Kidney epithelial cell (primary cell): ENCODE measurements at regions not wholly inside any gene's neighbourhood (a gene's known extent, or its start where the extent isn't known, plus 50 kb on each side); places are given as distances from the start of the nearest gene placed in this dataset.

Source experiments
- DNase-seq: peaks from one replicate; pipeline ENCODE4 v3.0.0-alpha.2; 2010; ENCODE audit warnings: low read depth
- H3K27me3 ChIP-seq: 2 replicates; pipeline ENCODE4 v1.6.0; 2011; ENCODE audit warnings: low read length; ENCODE audit not compliant: control insufficient read depth, insufficient read depth
- H3K36me3 ChIP-seq: 2 replicates; pipeline ENCODE4 v1.5.1; 2011; ENCODE audit warnings: low read length; ENCODE audit not compliant: control insufficient read depth, insufficient read depth
- H3K4me3 ChIP-seq: 2 replicates; pipeline ENCODE4 v1.5.1; 2011; ENCODE audit warnings: low read depth, mild to moderate bottlenecking, control low read depth, low read length
- TF ChIP-seq, protein P1 (sequence below): IDR thresholded peaks from 2 replicates; pipeline ENCODE4 v1.5.1; 2011; ENCODE audit warnings: mild to moderate bottlenecking, moderate library complexity, low read length, control low read depth, inconsistent platforms; ENCODE audit not compliant: insufficient read depth, poor library complexity, severe bottlenecking

DNA sequence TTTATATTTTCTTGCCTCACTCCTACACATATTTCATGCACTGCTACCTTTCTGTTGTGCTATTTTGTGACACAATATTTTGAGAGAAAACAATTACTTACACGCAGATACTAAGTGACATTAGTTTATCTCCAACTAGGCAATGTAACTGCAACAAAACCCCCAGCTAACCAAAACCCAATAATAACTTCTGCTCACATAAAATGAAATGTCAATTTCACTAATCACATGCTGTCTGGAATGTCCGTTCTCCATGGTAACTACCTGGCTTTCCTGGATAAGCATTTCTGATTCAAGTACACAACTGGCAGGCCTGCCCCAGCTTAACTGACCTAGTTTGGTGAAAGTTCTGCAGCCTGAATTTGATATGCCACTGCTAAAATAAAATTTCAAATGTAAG, 313.5 kb downstream of the TMA16 start:
- DNase-seq = no peak
- TF ChIP-seq, protein P1, sequence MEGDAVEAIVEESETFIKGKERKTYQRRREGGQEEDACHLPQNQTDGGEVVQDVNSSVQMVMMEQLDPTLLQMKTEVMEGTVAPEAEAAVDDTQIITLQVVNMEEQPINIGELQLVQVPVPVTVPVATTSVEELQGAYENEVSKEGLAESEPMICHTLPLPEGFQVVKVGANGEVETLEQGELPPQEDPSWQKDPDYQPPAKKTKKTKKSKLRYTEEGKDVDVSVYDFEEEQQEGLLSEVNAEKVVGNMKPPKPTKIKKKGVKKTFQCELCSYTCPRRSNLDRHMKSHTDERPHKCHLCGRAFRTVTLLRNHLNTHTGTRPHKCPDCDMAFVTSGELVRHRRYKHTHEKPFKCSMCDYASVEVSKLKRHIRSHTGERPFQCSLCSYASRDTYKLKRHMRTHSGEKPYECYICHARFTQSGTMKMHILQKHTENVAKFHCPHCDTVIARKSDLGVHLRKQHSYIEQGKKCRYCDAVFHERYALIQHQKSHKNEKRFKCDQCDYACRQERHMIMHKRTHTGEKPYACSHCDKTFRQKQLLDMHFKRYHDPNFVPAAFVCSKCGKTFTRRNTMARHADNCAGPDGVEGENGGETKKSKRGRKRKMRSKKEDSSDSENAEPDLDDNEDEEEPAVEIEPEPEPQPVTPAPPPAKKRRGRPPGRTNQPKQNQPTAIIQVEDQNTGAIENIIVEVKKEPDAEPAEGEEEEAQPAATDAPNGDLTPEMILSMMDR = no peak
- Histone ChIP-seq H3K27me3 (no peaks in the 10 kb centered on the region), H3K4me3 (no peak overlapping the region), H3K36me3 (no peaks in the 10 kb centered on the region)

DNA sequence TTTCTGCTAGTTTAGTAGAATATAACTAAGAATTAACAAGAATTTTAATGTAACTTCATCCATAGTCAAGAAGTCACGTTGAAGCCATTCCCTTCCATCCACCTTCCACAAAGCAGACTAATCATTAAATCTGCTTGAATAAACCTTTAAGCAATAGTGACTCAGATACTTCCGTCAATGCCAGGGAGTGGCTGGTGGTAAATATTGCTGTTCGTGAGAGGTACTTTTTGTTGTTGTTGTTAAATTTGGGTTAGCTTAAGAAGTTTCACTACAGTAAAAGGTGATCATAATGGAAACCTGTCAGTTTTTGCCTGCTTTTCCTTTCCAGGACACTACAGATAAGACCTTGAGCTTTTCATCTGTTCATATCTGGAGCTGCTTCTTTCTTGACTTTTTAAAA, 316.3 kb downstream of the TMA16 start:
- Histone ChIP-seq H3K36me3 (no peaks in the 10 kb centered on the region), H3K27me3 (no peaks in the 10 kb centered on the region), H3K4me3 (no peak overlapping the region)
- TF ChIP-seq, protein P1 = no peak
- no peak for DNase-seq

DNA sequence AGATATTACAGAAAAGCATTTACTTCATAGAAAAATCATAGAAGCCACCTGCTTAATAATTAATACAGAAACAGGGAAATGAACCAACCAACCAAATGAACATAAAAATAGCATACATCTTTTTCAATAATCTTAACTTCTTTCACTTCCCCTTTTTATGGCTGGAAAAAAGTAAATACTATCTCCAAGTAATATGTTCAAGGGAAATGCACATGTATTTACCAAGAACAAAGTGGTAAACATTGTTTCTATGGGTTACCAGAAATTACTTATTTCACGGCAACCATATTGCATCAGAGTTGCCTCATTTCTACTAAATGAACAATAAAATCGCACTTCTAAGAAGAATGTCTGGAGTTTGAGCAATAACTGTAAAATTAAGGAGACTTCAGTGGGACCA, 321.3 kb downstream of the TMA16 start:
- Histone ChIP-seq H3K27me3 (no peaks in the 10 kb centered on the region), H3K36me3 (no peaks in the 10 kb centered on the region), H3K4me3 (no peak overlapping the region)
- TF ChIP-seq, protein P1 = no peak
- no peak for DNase-seq

DNA sequence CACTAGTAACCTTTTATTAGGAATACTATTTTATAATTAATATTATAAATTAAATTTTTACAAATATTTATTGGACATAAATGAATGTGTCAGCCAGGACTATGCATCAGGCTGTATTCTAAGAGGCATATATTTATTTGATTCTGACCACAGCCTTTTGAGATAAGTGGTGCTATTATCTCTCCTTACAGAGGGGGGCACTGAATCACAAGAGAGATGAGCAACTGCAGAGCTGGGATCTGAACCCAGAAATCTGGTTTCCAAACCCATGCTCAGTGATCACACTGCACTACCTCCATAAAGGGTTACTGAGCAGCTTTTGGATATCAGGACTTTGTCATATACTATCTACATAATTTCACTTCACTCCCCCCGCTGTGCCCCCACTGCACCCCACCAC, 322.0 kb downstream of the TMA16 start:
- H3K27me3 ChIP-seq = no peaks in the 10 kb centered on the region
- no peak for DNase-seq
- TF ChIP-seq, protein P1 = no peak
- H3K36me3 ChIP-seq = no peaks in the 10 kb centered on the region
- H3K4me3 ChIP-seq = no peak overlapping the region

DNA sequence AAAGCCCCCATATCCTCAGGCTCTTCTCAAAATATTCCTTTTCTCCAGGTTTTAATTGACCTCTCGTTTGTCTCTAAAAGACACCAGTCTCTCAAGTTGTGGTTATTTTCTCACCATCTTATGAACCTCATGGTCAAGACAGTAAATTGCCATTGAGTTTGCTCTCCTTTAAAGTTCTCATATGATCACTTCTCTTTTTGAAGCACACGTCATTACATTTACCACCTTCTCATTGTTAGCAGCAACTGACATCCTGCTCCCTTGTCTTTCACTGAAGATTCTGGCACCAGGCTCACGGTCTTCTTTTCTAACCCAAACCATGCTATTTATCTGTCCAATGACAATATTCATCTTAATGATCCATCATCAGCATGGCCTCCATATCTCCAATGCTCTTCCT, 324.2 kb downstream of the TMA16 start:
- no peak for DNase-seq
- Histone ChIP-seq H3K4me3 (no peak overlapping the region), H3K27me3 (no peaks in the 10 kb centered on the region), H3K36me3 (no peaks in the 10 kb centered on the region)
- TF ChIP-seq, protein P1 = no peak

DNA sequence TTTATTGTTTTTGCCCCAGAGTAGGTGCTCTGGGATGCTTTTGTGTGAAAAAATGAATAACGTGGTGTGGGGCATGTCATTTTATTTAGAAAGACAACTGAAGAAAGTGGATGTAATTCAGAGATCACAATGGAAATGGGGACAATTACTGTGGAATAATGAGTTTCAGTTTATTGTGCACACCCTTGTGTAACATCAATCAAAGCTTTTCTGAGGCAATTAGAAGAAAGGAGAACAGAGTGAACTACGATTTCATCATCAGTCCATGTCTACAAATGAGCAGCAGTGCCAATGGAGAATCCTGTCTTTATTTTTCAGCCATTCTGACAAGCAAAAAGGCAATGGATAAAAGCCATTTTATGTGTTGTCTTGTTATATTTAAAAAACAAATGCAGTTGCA, 339.2 kb downstream of the TMA16 start:
- TF ChIP-seq, protein P1 = no peak

More for the DNA sequence above, 339.2 kb downstream of the TMA16 start:
- no peak for DNase-seq
- no peaks in the 10 kb centered on the region for H3K27me3 ChIP-seq
- H3K36me3 ChIP-seq = no peaks in the 10 kb centered on the region
- no peak overlapping the region for H3K4me3 ChIP-seq
